ENCODE measurements at regions not wholly inside any gene's neighbourhood (a gene's known extent, or its start where the extent isn't known, plus 50 kb on each side); places are given as distances from the start of the nearest gene placed in this dataset.

DNA sequence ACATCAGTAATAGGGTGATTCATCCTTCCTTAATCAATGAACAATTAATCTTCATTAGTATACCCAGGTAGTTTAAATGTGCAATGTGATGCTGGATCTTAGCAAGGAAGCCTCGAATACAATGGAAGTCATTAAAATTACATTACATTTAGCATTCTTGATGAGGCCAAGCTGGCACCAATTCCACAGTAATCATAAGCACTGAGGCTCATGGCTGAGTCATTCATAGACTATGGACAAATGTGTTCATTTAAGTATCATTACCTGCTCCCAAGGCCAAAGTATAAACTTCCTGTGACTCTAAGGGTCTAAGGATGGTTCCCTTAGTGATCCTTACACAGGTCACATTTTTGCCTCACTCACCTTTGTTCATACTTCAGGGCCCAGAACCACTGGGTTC lies 266.4 kb upstream of the CDIN1 start:
- ATAC-seq, result no peak
- Histone ChIP-seq H3K9ac (ENCODE audit: control insufficient read depth, insufficient read depth, low read length) (no peak overlapping the region), H3K4me3 (no peak overlapping the region), H2AFZ (ENCODE audit: control insufficient read depth, low read depth, low read length) (no peak overlapping the region), H3K27ac (ENCODE audit: control insufficient read depth, insufficient read depth) (no peak overlapping the region), H3K79me2 (ENCODE audit: control insufficient read depth, insufficient read depth, low read length) (no peaks in the 10 kb centered on the region), H3K4me1 (ENCODE audit: control insufficient read depth, insufficient read depth, low read length) (no peaks in the 10 kb centered on the region), H3K4me2 (ENCODE audit: control insufficient read depth, insufficient read depth) (no peak overlapping the region), H4K20me1 (ENCODE audit: control insufficient read depth, insufficient read depth) (no peaks in the 10 kb centered on the region), H3K36me3 (ENCODE audit: control insufficient read depth in 2 of 2, insufficient read depth in 2 of 2, low read length in 1 of 2) (no peaks in the 10 kb centered on the region), H3K27me3 (replicated peaks in 1 of 2; ENCODE audit: control insufficient read depth in 2 of 2, insufficient read depth in 2 of 2, low read length in 1 of 2) (no peaks in the 10 kb centered on the region), H3K9me3 (replicated peaks; ENCODE audit: control insufficient read depth, insufficient read depth, low read length) (no peaks in the 10 kb centered on the region)
- WGBS (ENCODE audit: insufficient coverage, insufficient replicate concordance, low lambda C conversion rate, missing lambda C conversion rate), result 0% methylated on average over 1 of the region's 1 CpG
- CTCF ChIA-PET, result interaction anchor here (0.6 kb wide), 1 partner anchor 44 kb away, joined by 4 read pairs; no protein-coding TSS in a partner anchor
- RAD21 ChIA-PET (ENCODE audit: unreplicated experiment), result no interaction called here
- intact Hi-C loops (cut with micrococcal nuclease; ENCODE audit: unreplicated experiment) (no loop called here), in situ Hi-C loops (cut with MboI) (no loop called here)
- FAIRE-seq, result no peak
- BruUV-seq (replicated peaks), result no TSS peak
- DNase-seq (ENCODE audit: low read depth, low spot score), result no peak
- SMC1A ChIA-PET (ENCODE audit: uncharacterized antibody, unreplicated experiment), result no interaction called here
- TF ChIP-seq CREB1 (IDR thresholded peaks at IDR 0.05; ENCODE audit: low read depth), result no peak
- TF ChIP-seq, protein P1, sequence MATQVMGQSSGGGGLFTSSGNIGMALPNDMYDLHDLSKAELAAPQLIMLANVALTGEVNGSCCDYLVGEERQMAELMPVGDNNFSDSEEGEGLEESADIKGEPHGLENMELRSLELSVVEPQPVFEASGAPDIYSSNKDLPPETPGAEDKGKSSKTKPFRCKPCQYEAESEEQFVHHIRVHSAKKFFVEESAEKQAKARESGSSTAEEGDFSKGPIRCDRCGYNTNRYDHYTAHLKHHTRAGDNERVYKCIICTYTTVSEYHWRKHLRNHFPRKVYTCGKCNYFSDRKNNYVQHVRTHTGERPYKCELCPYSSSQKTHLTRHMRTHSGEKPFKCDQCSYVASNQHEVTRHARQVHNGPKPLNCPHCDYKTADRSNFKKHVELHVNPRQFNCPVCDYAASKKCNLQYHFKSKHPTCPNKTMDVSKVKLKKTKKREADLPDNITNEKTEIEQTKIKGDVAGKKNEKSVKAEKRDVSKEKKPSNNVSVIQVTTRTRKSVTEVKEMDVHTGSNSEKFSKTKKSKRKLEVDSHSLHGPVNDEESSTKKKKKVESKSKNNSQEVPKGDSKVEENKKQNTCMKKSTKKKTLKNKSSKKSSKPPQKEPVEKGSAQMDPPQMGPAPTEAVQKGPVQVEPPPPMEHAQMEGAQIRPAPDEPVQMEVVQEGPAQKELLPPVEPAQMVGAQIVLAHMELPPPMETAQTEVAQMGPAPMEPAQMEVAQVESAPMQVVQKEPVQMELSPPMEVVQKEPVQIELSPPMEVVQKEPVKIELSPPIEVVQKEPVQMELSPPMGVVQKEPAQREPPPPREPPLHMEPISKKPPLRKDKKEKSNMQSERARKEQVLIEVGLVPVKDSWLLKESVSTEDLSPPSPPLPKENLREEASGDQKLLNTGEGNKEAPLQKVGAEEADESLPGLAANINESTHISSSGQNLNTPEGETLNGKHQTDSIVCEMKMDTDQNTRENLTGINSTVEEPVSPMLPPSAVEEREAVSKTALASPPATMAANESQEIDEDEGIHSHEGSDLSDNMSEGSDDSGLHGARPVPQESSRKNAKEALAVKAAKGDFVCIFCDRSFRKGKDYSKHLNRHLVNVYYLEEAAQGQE (IDR thresholded peaks at IDR 0.05; ENCODE audit: low read depth, low read length), result no peak
- POLR2A ChIA-PET, result no interaction called here

DNA sequence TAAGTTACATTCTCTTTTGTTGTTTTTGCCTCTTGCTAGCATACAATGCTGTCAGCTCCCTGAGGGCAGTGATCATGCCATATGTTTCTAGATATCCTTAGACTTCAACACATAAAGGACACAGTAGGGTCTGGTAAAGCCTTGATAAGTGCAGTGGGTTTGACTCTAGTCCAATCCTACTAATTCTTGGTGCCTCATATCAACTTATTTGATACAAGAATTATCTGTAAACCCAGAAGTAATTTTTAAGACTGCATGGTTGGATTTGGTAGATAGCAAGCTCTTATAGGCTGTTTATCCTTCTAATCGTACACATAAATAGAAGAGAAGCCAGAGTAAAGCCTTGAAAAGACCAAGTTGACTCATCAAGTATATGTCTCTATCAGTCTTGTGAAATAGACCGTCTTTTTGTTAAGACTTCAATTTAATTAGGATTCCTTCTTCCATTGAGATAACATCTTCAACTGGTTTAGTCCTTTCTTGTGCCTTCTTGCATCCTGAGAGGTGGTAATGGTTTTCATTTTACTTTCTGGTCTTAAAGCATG lies 265.6 kb upstream of the CDIN1 start:
- Histone ChIP-seq H4K20me1 (ENCODE audit: control insufficient read depth, insufficient read depth) (no peaks in the 10 kb centered on the region), H3K9me3 (replicated peaks; ENCODE audit: control insufficient read depth, insufficient read depth, low read length) (no peaks in the 10 kb centered on the region), H3K36me3 (ENCODE audit: control insufficient read depth in 2 of 2, insufficient read depth in 2 of 2, low read length in 1 of 2) (no peaks in the 10 kb centered on the region), H3K4me1 (ENCODE audit: control insufficient read depth, insufficient read depth, low read length) (no peaks in the 10 kb centered on the region), H3K27ac (ENCODE audit: control insufficient read depth, insufficient read depth) (no peak overlapping the region), H3K79me2 (ENCODE audit: control insufficient read depth, insufficient read depth, low read length) (no peaks in the 10 kb centered on the region), H3K4me2 (ENCODE audit: control insufficient read depth, insufficient read depth) (no peak overlapping the region), H3K4me3 (no peak overlapping the region), H3K27me3 (replicated peaks in 1 of 2; ENCODE audit: control insufficient read depth in 2 of 2, insufficient read depth in 2 of 2, low read length in 1 of 2) (no peaks in the 10 kb centered on the region), H3K9ac (ENCODE audit: control insufficient read depth, insufficient read depth, low read length) (no peak overlapping the region), H2AFZ (ENCODE audit: control insufficient read depth, low read depth, low read length) (no peak overlapping the region)
- in situ Hi-C loops (cut with MboI) (no loop called here), intact Hi-C loops (cut with micrococcal nuclease; ENCODE audit: unreplicated experiment) (no loop called here)
- BruUV-seq (replicated peaks), result no TSS peak
- DNase-seq (ENCODE audit: low read depth, low spot score) (no peak), FAIRE-seq (no peak), ATAC-seq (no peak)
- ChIA-PET SMC1A (ENCODE audit: uncharacterized antibody, unreplicated experiment) (no interaction called here), RAD21 (ENCODE audit: unreplicated experiment) (no interaction called here), POLR2A (no interaction called here), CTCF (interaction anchor here (1.1 kb wide), 1 partner anchor 1577 kb away, joined by 3 read pairs; no protein-coding TSS in a partner anchor)
- 43% methylated on average over 2 of the region's 2 CpGs for WGBS (ENCODE audit: insufficient coverage, insufficient replicate concordance, low lambda C conversion rate, missing lambda C conversion rate)
- no peak for TF ChIP-seq ZNF217 (IDR thresholded peaks at IDR 0.05)
- no peak for TF ChIP-seq ZNF384 (IDR thresholded peaks at IDR 0.05; ENCODE audit: borderline replicate concordance, low read depth, low read length)
- TF ChIP-seq, protein P2, sequence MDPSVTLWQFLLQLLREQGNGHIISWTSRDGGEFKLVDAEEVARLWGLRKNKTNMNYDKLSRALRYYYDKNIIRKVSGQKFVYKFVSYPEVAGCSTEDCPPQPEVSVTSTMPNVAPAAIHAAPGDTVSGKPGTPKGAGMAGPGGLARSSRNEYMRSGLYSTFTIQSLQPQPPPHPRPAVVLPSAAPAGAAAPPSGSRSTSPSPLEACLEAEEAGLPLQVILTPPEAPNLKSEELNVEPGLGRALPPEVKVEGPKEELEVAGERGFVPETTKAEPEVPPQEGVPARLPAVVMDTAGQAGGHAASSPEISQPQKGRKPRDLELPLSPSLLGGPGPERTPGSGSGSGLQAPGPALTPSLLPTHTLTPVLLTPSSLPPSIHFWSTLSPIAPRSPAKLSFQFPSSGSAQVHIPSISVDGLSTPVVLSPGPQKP (IDR thresholded peaks at IDR 0.05; ENCODE audit: low read depth, low read length), result no peak
- TF ChIP-seq, protein P3, sequence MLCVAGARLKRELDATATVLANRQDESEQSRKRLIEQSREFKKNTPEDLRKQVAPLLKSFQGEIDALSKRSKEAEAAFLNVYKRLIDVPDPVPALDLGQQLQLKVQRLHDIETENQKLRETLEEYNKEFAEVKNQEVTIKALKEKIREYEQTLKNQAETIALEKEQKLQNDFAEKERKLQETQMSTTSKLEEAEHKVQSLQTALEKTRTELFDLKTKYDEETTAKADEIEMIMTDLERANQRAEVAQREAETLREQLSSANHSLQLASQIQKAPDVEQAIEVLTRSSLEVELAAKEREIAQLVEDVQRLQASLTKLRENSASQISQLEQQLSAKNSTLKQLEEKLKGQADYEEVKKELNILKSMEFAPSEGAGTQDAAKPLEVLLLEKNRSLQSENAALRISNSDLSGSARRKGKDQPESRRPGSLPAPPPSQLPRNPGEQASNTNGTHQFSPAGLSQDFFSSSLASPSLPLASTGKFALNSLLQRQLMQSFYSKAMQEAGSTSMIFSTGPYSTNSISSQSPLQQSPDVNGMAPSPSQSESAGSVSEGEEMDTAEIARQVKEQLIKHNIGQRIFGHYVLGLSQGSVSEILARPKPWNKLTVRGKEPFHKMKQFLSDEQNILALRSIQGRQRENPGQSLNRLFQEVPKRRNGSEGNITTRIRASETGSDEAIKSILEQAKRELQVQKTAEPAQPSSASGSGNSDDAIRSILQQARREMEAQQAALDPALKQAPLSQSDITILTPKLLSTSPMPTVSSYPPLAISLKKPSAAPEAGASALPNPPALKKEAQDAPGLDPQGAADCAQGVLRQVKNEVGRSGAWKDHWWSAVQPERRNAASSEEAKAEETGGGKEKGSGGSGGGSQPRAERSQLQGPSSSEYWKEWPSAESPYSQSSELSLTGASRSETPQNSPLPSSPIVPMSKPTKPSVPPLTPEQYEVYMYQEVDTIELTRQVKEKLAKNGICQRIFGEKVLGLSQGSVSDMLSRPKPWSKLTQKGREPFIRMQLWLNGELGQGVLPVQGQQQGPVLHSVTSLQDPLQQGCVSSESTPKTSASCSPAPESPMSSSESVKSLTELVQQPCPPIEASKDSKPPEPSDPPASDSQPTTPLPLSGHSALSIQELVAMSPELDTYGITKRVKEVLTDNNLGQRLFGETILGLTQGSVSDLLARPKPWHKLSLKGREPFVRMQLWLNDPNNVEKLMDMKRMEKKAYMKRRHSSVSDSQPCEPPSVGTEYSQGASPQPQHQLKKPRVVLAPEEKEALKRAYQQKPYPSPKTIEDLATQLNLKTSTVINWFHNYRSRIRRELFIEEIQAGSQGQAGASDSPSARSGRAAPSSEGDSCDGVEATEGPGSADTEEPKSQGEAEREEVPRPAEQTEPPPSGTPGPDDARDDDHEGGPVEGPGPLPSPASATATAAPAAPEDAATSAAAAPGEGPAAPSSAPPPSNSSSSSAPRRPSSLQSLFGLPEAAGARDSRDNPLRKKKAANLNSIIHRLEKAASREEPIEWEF (IDR thresholded peaks at IDR 0.05; ENCODE audit: insufficient replicate concordance, low read depth, low read length), result no peak

Measured in GM12878 (cell line).